Activated CD8-positive, alpha-beta T cell treated with anti-CD3 and anti-CD28 coated beads for 36 hours (primary cell): ENCODE measurements at regions not wholly inside any gene's neighbourhood (a gene's known extent, or its start where the extent isn't known, plus 50 kb on each side); places are given as distances from the start of the nearest gene placed in this dataset.

ENCODE experiments used
- ATAC-seq: fragments of 200-7000 bp; cut with Tn5 transposase; one replicate; pipeline ENCODE4 v1.10.0; 2021; ENCODE audit warnings: mild to moderate bottlenecking, moderate library complexity
- CTCF ChIA-PET: fragments of 350-600 bp; sonication (Branson Sonifier 250); formaldehyde crosslinking; loops from one replicate; lab custom pipeline; 2021; ENCODE audit warnings: antibody characterized with exemption; lab: Charles Lee
- POLR2A ChIA-PET: fragments of 350-600 bp; sonication (Branson Sonifier 250); formaldehyde crosslinking; loops from one replicate; lab custom pipeline; 2021; ENCODE audit warnings: antibody characterized with exemption; lab: Charles Lee
- DNase-seq: peaks from one replicate; pipeline ENCODE4 v3.0.0-alpha.2; 2020
- H3K27ac Mint-ChIP-seq: one replicate; pipeline ENCODE4 v1.8.0; 2021; ENCODE audit warnings: mild to moderate bottlenecking, mixed read lengths
- H3K27me3 Mint-ChIP-seq: one replicate; pipeline ENCODE4 v1.8.0; 2021; ENCODE audit warnings: mixed read lengths
- H3K36me3 Mint-ChIP-seq: one replicate; pipeline ENCODE4 v1.8.0; 2021; ENCODE audit warnings: low read depth, mixed read lengths
- H3K4me1 Mint-ChIP-seq: one replicate; pipeline ENCODE4 v1.8.0; 2021; ENCODE audit warnings: low read depth, mixed read lengths
- H3K4me3 Mint-ChIP-seq: one replicate; pipeline ENCODE4 v1.8.0; 2021; ENCODE audit warnings: mild to moderate bottlenecking, moderate library complexity, mixed read lengths
- H3K9me3 Mint-ChIP-seq: one replicate; pipeline ENCODE4 v1.8.0; 2021; ENCODE audit warnings: mixed read lengths
- CTCF ChIP-seq: fragments of 200-600 bp; IDR thresholded peaks from one replicate; pipeline ENCODE4 v1.8.0; 2022; ENCODE audit warnings: antibody characterized with exemption, mild to moderate bottlenecking
- intact Hi-C: fragments of 100-400 bp; cut with micrococcal nuclease; formaldehyde crosslinking; loops from one replicate; pipeline ENCODE4 v1.10.0; 2022

GRCh38 chr4:170657761-170658160 lies 568.0 kb upstream of the AADAT start:
- Mint-ChIP-seq H3K27me3 (no peaks in the 10 kb centered on the region), H3K4me1 (no peaks in the 10 kb centered on the region), H3K9me3 (peaks cover 1% of the 10 kb centered on the region), H3K4me3 (no peak overlapping the region), H3K27ac (no peak overlapping the region), H3K36me3 (no peaks in the 10 kb centered on the region)
- ATAC-seq (no peak), DNase-seq (no peak)
- no peak for TF ChIP-seq CTCF
- POLR2A ChIA-PET = no interaction called here
- intact Hi-C loops = no loop called here
- CTCF ChIA-PET = no interaction called here

GRCh38 chr4:170656506-170656905 lies 566.8 kb upstream of the AADAT start:
- H3K9me3 Mint-ChIP-seq = peaks cover 4% of the 10 kb centered on the region
- DNase-seq = no peak
- H3K36me3 Mint-ChIP-seq = no peaks in the 10 kb centered on the region
- ChIA-PET POLR2A (no interaction called here), CTCF (no interaction called here)
- no peaks in the 10 kb centered on the region for H3K27me3 Mint-ChIP-seq
- ATAC-seq = no peak
- no peaks in the 10 kb centered on the region for H3K4me1 Mint-ChIP-seq
- intact Hi-C loops = no loop called here
- H3K27ac Mint-ChIP-seq = no peak overlapping the region
- no peak for TF ChIP-seq CTCF
- no peak overlapping the region for H3K4me3 Mint-ChIP-seq

- TF ChIP-seq CTCF = no peak
- no peak for ATAC-seq
- no peaks in the 10 kb centered on the region for H3K4me1 Mint-ChIP-seq
- DNase-seq = no peak
- H3K27me3 Mint-ChIP-seq = no peaks in the 10 kb centered on the region
- ChIA-PET POLR2A (no interaction called here), CTCF (no interaction called here)
- no peak overlapping the region for H3K4me3 Mint-ChIP-seq
- peaks cover 5% of the 10 kb centered on the region for H3K9me3 Mint-ChIP-seq
- no peaks in the 10 kb centered on the region for H3K36me3 Mint-ChIP-seq
- intact Hi-C loops = no loop called here
- H3K27ac Mint-ChIP-seq = no peak overlapping the region
Measured at GRCh38 chr4:170652571-170652970, 562.8 kb upstream of the AADAT start.

- no peaks in the 10 kb centered on the region for H3K36me3 Mint-ChIP-seq
- no peaks in the 10 kb centered on the region for H3K27me3 Mint-ChIP-seq
- POLR2A ChIA-PET = no interaction called here
- intact Hi-C loops = no loop called here
- H3K4me3 Mint-ChIP-seq = no peak overlapping the region
- no peak for DNase-seq
- no peak overlapping the region for H3K27ac Mint-ChIP-seq
- TF ChIP-seq CTCF = no peak
- CTCF ChIA-PET = no interaction called here
- H3K4me1 Mint-ChIP-seq = no peaks in the 10 kb centered on the region
- H3K9me3 Mint-ChIP-seq = peaks cover 5% of the 10 kb centered on the region
- no peak for ATAC-seq
Measured at GRCh38 chr4:170651786-170652185, 562.0 kb upstream of the AADAT start.

- ChIA-PET CTCF (no interaction called here), POLR2A (no interaction called here)
- DNase-seq = no peak
- H3K27me3 Mint-ChIP-seq = no peaks in the 10 kb centered on the region
- TF ChIP-seq CTCF = no peak
- intact Hi-C loops = no loop called here
- peaks cover 23% of the 10 kb centered on the region for H3K9me3 Mint-ChIP-seq
- H3K27ac Mint-ChIP-seq = no peak overlapping the region
- H3K4me1 Mint-ChIP-seq = no peaks in the 10 kb centered on the region
- no peak for ATAC-seq
- no peaks in the 10 kb centered on the region for H3K36me3 Mint-ChIP-seq
- H3K4me3 Mint-ChIP-seq = no peak overlapping the region
Measured at GRCh38 chr4:170627418-170627817, 537.7 kb upstream of the AADAT start.
